Effector memory CD4-positive, alpha-beta T cell (primary cell): ENCODE measurements at regions not wholly inside any gene's neighbourhood (a gene's known extent, or its start where the extent isn't known, plus 50 kb on each side); places are given as distances from the start of the nearest gene placed in this dataset.

Experiments
- DNase-seq, 3 donors: peaks; one replicate each; pipeline ENCODE4 v3.0.0-alpha.2; 2020
- H3K27ac ChIP-seq: 2 replicates; pipeline ENCODE4 v1.7.0; 2013; ENCODE audit warnings: mild to moderate bottlenecking, low read length, moderate library complexity; ENCODE audit not compliant: insufficient read depth, poor library complexity, severe bottlenecking
- H3K27me3 ChIP-seq: replicated peaks from 2 replicates; pipeline ENCODE4 v1.7.0; 2013; ENCODE audit warnings: mild to moderate bottlenecking, low read length; ENCODE audit not compliant: insufficient read depth, control insufficient read depth, poor library complexity, severe bottlenecking
- H3K36me3 ChIP-seq: 2 replicates; pipeline ENCODE4 v1.7.0; 2013; ENCODE audit warnings: mild to moderate bottlenecking, low read length, moderate library complexity; ENCODE audit not compliant: control insufficient read depth, insufficient read depth
- H3K4me1 ChIP-seq: 2 replicates; pipeline ENCODE4 v1.7.0; 2013; ENCODE audit warnings: low read length, mild to moderate bottlenecking; ENCODE audit not compliant: control insufficient read depth, insufficient read depth, poor library complexity, severe bottlenecking
- H3K4me3 ChIP-seq: 2 replicates; pipeline ENCODE4 v1.7.0; 2013; ENCODE audit warnings: low read length, low read depth, mild to moderate bottlenecking; ENCODE audit not compliant: insufficient read depth, poor library complexity, severe bottlenecking
- H3K9me3 ChIP-seq: 2 replicates; pipeline ENCODE4 v1.7.0; 2013; ENCODE audit warnings: mild to moderate bottlenecking, low read length, moderate library complexity; ENCODE audit not compliant: control insufficient read depth

GRCh38 chr7:114242992-114243507 is 171.6 kb upstream of the FOXP2 start:
- H3K4me1 ChIP-seq = no peaks in the 10 kb centered on the region
- H3K27me3 ChIP-seq = no peaks in the 10 kb centered on the region
- no peak overlapping the region for H3K27ac ChIP-seq
- no peaks in the 10 kb centered on the region for H3K36me3 ChIP-seq
- no peak overlapping the region for H3K4me3 ChIP-seq
- H3K9me3 ChIP-seq = no peaks in the 10 kb centered on the region
- DNase-seq = no peak

- H3K27ac ChIP-seq = no peak overlapping the region
- H3K9me3 ChIP-seq = no peaks in the 10 kb centered on the region
- H3K4me3 ChIP-seq = no peak overlapping the region
- H3K27me3 ChIP-seq = no peaks in the 10 kb centered on the region
- no peaks in the 10 kb centered on the region for H3K4me1 ChIP-seq
- no peak for DNase-seq
- no peaks in the 10 kb centered on the region for H3K36me3 ChIP-seq
Measured at GRCh38 chr7:114229246-114229645, 185.4 kb upstream of the FOXP2 start.

GRCh38 chr7:114225784-114226183 is 188.8 kb upstream of the FOXP2 start:
- no peak for DNase-seq
- H3K27me3 ChIP-seq = no peaks in the 10 kb centered on the region
- H3K4me3 ChIP-seq = no peak overlapping the region
- no peak overlapping the region for H3K27ac ChIP-seq
- H3K36me3 ChIP-seq = no peaks in the 10 kb centered on the region
- no peaks in the 10 kb centered on the region for H3K9me3 ChIP-seq
- H3K4me1 ChIP-seq = no peaks in the 10 kb centered on the region

DNA sequence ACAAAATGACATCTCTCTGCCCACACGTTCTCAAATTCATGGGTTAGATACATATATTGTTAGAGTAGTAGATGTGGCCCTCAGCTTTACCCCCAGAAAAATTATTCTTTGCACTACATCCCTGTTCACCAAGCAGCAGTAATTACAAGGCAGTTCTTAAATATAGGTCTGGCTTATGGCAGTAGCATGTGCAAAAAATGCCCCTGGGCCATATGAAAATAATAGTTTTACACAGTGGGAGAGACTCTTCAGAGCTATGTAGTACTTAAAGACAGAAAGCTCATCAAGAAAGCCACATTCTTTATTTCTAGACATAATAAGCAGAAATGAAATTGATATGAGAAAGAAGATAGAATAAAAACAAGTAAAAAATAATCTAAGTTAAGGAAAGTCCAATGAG is 196.3 kb upstream of the FOXP2 start:
- Histone ChIP-seq H3K4me1 (no peaks in the 10 kb centered on the region), H3K36me3 (no peaks in the 10 kb centered on the region), H3K9me3 (no peaks in the 10 kb centered on the region), H3K4me3 (no peak overlapping the region), H3K27ac (no peak overlapping the region), H3K27me3 (no peaks in the 10 kb centered on the region)
- DNase-seq = no peak

DNA sequence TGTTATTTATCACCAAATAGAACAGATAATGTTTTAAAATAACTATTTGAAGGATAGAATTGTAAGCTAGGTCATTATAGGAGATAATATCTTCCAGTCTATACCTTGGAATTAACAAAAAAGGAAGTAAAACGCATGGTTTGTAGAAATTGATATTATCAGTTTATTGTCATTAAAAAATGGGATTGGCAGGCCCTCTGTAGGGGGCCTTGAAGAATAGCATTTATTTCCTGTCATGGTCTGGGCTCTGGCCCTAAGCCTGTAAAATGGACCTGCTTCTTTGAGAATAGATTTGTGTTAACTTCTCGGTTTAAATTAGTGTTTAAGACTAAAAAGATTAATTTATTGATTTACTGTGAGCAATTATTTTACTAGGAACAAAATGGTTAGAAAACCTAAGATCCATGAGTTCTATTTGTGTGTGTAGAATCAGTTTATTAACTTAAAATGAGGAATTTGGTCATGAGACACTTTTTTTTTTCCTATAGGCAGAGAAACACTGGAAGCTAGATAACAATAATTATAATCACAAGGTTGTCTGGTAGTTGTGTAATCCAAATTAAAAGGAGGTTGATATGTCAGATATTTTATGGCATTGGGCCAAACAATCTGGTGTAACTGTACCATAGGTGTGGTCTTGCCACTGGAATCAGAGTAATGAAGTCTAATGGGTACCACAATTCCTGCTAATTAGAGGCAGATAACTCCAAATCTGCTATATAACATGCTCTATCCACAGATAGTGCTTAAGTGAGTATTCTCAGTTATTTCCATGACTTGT is 197.4 kb upstream of the FOXP2 start:
- no peak overlapping the region for H3K4me3 ChIP-seq
- no peaks in the 10 kb centered on the region for H3K27me3 ChIP-seq
- no peaks in the 10 kb centered on the region for H3K9me3 ChIP-seq
- H3K4me1 ChIP-seq = no peaks in the 10 kb centered on the region
- H3K36me3 ChIP-seq = no peaks in the 10 kb centered on the region
- no peak for DNase-seq
- no peak overlapping the region for H3K27ac ChIP-seq

GRCh38 chr7:114214466-114214865 is 200.1 kb upstream of the FOXP2 start:
- Histone ChIP-seq H3K4me1 (no peaks in the 10 kb centered on the region), H3K27ac (no peak overlapping the region), H3K36me3 (no peaks in the 10 kb centered on the region), H3K9me3 (no peaks in the 10 kb centered on the region), H3K27me3 (no peaks in the 10 kb centered on the region), H3K4me3 (no peak overlapping the region)
- DNase-seq = no peak

DNA sequence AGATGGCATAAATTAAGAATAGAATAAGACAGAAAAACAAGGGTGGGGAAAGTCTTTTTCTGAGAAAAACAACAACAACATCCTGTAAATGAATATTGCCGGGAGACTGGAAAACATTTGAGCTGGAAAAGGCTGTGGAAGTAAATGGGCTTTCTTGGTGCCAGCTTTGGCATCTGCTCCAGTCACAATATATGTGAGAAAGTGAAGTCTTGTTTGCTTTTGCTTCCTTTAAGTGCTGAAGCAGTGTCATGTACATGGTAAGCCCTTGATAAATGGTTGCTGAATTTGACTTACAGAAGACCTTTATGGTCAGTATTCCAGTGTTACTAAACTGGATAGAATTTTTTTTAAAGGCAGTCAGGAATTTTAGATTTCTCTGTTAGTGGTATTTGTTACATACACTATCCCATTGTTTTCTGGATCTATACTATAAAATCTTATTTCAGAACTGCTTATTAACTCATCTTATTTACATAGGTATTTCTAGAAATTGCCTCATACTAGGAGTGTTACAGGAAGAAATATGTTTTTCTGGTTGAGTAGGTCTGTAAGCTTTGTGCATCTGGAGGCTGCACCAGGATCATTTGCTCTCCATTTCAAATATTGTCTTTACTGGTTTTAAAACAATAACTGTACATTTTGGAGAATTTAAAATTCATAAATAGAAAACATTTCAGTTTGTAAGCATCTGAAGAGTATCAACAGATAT is 201.7 kb upstream of the FOXP2 start:
- H3K9me3 ChIP-seq = no peaks in the 10 kb centered on the region
- no peak overlapping the region for H3K4me3 ChIP-seq
- no peaks in the 10 kb centered on the region for H3K36me3 ChIP-seq
- H3K27me3 ChIP-seq = no peaks in the 10 kb centered on the region
- H3K27ac ChIP-seq = no peak overlapping the region
- H3K4me1 ChIP-seq = no peaks in the 10 kb centered on the region
- no peak for DNase-seq

GRCh38 chr7:114209968-114210367 is 204.6 kb upstream of the FOXP2 start:
- no peaks in the 10 kb centered on the region for H3K4me1 ChIP-seq
- H3K9me3 ChIP-seq = no peaks in the 10 kb centered on the region
- no peak for DNase-seq
- H3K27me3 ChIP-seq = no peaks in the 10 kb centered on the region
- H3K36me3 ChIP-seq = no peaks in the 10 kb centered on the region
- H3K4me3 ChIP-seq = no peak overlapping the region
- no peak overlapping the region for H3K27ac ChIP-seq

DNA sequence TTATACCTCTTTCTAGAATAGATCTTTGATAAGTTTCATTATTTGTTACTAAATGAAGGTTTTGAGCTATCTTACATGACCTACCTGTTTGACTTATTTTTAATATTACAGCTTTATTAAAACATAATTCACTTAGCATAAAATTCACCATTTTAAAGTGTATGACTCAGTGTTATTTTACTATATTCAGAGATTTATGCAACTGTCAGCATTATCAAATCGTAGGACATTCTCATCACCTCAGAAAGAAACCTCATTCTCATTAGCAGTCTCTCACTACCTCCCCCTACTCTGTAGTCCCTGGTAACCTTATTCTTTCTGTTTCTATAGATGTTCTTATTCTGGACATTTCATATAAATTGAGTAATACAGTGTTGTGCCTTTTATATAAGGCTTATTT is 207.9 kb upstream of the FOXP2 start:
- H3K4me3 ChIP-seq = no peak overlapping the region
- no peaks in the 10 kb centered on the region for H3K9me3 ChIP-seq
- no peaks in the 10 kb centered on the region for H3K4me1 ChIP-seq
- no peak overlapping the region for H3K27ac ChIP-seq
- no peak for DNase-seq
- no peaks in the 10 kb centered on the region for H3K36me3 ChIP-seq
- H3K27me3 ChIP-seq = no peaks in the 10 kb centered on the region

DNA sequence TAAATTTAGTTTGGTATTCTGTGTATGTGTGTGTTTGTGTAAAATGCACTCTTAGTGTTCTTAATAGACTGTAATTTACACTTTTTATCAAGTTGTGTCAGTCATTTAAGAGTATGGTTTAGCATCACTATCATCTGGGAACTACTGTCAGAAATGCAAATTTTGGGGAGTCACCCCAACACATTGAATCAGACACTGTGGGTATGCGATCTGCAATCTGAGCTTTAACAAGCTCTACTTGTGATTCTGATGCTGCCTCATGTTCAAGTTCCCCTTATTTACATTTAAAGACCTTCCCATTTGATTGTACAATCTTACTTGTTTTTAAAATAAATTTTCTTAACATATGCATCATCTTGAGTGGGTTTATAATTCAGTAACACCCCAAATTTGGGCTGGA is 218.1 kb upstream of the FOXP2 start:
- no peak overlapping the region for H3K4me3 ChIP-seq
- no peaks in the 10 kb centered on the region for H3K9me3 ChIP-seq
- H3K27me3 ChIP-seq = no peaks in the 10 kb centered on the region
- no peaks in the 10 kb centered on the region for H3K36me3 ChIP-seq
- no peaks in the 10 kb centered on the region for H3K4me1 ChIP-seq
- no peak overlapping the region for H3K27ac ChIP-seq
- DNase-seq = no peak
